PC-3 (cell line): ENCODE measurements at regions not wholly inside any gene's neighbourhood (a gene's known extent, or its start where the extent isn't known, plus 50 kb on each side); places are given as distances from the start of the nearest gene placed in this dataset.

Experiments used
- EZH2 ChIP-seq: fragments of 300-600 bp; sonication (generic); IDR thresholded peaks from one replicate; pipeline ENCODE4 v1.6.1; 2017; ENCODE audit warnings: antibody characterized with exemption, mild to moderate bottlenecking, low read length; ENCODE audit not compliant: unreplicated experiment
- EZH2phosphoT487 ChIP-seq: fragments of 300-600 bp; sonication (generic); IDR thresholded peaks from 2 replicates; pipeline ENCODE4 v1.6.1; 2018; ENCODE audit warnings: mild to moderate bottlenecking, antibody characterized with exemption, low read length, borderline replicate concordance
- TF ChIP-seq, protein P1 (sequence below): fragments of 300-600 bp; sonication (generic); conservative IDR thresholded peaks from 2 replicates; pipeline ENCODE4 v1.5.1; 2017; ENCODE audit warnings: antibody characterized with exemption, low read depth, mild to moderate bottlenecking, low read length

DNA sequence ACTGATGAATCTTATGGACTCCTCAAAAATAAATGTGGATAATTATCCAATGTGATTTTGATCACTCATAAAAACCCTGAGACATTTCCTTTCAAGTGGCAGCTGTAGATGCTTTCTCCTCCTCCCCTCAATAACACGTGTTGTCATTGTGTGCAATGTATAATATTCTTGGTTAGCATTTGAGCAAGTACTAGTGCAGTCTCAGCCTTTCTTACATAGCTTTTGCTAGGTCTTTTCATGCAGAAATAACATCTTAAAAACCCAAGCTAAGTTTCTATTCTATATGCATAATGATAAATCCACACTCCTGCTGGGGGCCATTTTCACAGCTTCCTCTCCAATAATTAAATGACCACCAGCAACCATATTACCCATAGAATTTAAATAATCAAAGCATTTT, 1835.2 kb upstream of the NUDT12 start:
- TF ChIP-seq, protein P1, sequence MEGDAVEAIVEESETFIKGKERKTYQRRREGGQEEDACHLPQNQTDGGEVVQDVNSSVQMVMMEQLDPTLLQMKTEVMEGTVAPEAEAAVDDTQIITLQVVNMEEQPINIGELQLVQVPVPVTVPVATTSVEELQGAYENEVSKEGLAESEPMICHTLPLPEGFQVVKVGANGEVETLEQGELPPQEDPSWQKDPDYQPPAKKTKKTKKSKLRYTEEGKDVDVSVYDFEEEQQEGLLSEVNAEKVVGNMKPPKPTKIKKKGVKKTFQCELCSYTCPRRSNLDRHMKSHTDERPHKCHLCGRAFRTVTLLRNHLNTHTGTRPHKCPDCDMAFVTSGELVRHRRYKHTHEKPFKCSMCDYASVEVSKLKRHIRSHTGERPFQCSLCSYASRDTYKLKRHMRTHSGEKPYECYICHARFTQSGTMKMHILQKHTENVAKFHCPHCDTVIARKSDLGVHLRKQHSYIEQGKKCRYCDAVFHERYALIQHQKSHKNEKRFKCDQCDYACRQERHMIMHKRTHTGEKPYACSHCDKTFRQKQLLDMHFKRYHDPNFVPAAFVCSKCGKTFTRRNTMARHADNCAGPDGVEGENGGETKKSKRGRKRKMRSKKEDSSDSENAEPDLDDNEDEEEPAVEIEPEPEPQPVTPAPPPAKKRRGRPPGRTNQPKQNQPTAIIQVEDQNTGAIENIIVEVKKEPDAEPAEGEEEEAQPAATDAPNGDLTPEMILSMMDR: no peak
- TF ChIP-seq EZH2: no peak
- no peak for TF ChIP-seq EZH2phosphoT487
